ENCODE measurements at regions not wholly inside any gene's neighbourhood (a gene's known extent, or its start where the extent isn't known, plus 50 kb on each side); places are given as distances from the start of the nearest gene placed in this dataset.

DNA sequence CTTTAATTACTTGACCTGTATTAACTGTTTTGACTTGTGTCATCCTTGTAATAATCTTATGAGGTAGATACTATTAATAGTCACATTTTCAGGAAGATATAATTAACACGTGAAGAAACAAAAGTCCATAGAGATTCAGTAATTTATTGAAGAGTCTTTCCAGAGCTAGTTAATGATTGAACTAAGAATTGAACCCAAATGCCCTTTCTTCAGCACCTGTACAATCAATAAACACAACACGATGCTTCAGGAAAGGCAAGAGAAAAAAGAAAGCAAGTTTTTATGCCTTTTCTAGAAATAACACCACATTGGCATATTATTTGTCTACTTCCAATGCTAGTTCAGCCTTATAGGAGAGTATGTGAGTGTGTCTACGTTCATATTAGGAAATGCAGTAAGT is 399.6 kb downstream of the NAF1 start (continued):
- no peak for TF ChIP-seq JUN (IDR thresholded peaks at IDR 0.05; ENCODE audit: low read depth, low read length)
- no peak for TF ChIP-seq KDM1A (IDR thresholded peaks at IDR 0.05; ENCODE audit: borderline replicate concordance, low read length)

Data from H1 (cell line).